Neural crest cell (in vitro differentiated cells): ENCODE measurements at regions not wholly inside any gene's neighbourhood (a gene's known extent, or its start where the extent isn't known, plus 50 kb on each side); places are given as distances from the start of the nearest gene placed in this dataset.

Source experiments
- DNase-seq: peaks from one replicate; pipeline ENCODE4 v3.0.0; 2021; ENCODE audit warnings: low read depth, mixed read lengths, low spot score
- H3K27ac Mint-ChIP-seq: one replicate; pipeline ENCODE4 v1.8.0; 2021; ENCODE audit warnings: mild to moderate bottlenecking, mixed read lengths; ENCODE audit not compliant: unreplicated experiment
- H3K27me3 Mint-ChIP-seq: 2 replicates; pipeline ENCODE4 v1.8.0; 2021; ENCODE audit warnings: low read depth, mild to moderate bottlenecking, mixed read lengths
- H3K36me3 Mint-ChIP-seq: 2 replicates; pipeline ENCODE4 v1.8.0; 2021; ENCODE audit warnings: low read depth, mild to moderate bottlenecking, mixed read lengths
- H3K4me1 Mint-ChIP-seq: 2 replicates; pipeline ENCODE4 v1.8.0; 2021; ENCODE audit warnings: mixed read lengths
- H3K4me3 Mint-ChIP-seq: one replicate; pipeline ENCODE4 v1.8.0; 2021; ENCODE audit warnings: mild to moderate bottlenecking, mixed read lengths
- H3K9me3 Mint-ChIP-seq: 2 replicates; pipeline ENCODE4 v1.8.0; 2021; ENCODE audit warnings: mixed read lengths
- TF ChIP-seq, protein P1 (sequence below): fragments of 200-600 bp; sonication (generic); conservative IDR thresholded peaks from 2 replicates; pipeline ENCODE4 v1.5.0; 2021; ENCODE audit warnings: antibody characterized with exemption, mild to moderate bottlenecking

DNA sequence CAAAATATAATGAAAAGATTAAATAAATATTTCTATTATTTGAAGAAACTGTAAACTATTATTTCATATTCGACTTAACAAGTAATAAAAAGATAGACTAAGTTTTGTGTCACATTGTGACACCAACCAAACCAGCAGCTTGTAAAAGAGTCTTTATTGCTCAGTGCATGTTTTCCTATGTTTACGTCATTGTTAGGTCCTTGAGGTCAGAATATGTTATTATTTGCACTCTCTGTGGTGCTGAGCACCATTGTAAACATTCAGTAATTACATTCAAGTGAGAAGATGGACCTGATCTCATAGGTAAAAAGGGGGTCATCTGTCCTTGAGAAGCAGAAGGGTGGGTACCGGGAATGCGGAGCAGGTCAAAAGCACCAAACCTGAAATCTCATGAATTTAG is 1999.1 kb upstream of the CELF4 start:
- peaks cover 4% of the 10 kb centered on the region for H3K4me1 Mint-ChIP-seq

GRCh38 chr18:39561126-39561525 is 1995.5 kb upstream of the CELF4 start:
- H3K9me3 Mint-ChIP-seq = peaks cover 5% of the 10 kb centered on the region
- peaks cover 4% of the 10 kb centered on the region for H3K4me1 Mint-ChIP-seq
- no peak overlapping the region for H3K4me3 Mint-ChIP-seq
- TF ChIP-seq, protein P1, sequence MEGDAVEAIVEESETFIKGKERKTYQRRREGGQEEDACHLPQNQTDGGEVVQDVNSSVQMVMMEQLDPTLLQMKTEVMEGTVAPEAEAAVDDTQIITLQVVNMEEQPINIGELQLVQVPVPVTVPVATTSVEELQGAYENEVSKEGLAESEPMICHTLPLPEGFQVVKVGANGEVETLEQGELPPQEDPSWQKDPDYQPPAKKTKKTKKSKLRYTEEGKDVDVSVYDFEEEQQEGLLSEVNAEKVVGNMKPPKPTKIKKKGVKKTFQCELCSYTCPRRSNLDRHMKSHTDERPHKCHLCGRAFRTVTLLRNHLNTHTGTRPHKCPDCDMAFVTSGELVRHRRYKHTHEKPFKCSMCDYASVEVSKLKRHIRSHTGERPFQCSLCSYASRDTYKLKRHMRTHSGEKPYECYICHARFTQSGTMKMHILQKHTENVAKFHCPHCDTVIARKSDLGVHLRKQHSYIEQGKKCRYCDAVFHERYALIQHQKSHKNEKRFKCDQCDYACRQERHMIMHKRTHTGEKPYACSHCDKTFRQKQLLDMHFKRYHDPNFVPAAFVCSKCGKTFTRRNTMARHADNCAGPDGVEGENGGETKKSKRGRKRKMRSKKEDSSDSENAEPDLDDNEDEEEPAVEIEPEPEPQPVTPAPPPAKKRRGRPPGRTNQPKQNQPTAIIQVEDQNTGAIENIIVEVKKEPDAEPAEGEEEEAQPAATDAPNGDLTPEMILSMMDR = no peak
- no peak for DNase-seq
- H3K27me3 Mint-ChIP-seq = no peaks in the 10 kb centered on the region
- H3K36me3 Mint-ChIP-seq = peaks cover 11% of the 10 kb centered on the region
- no peak overlapping the region for H3K27ac Mint-ChIP-seq

More for the DNA sequence above, 1999.1 kb upstream of the CELF4 start:
- Mint-ChIP-seq H3K27me3 (no peaks in the 10 kb centered on the region), H3K27ac (no peak overlapping the region), H3K4me3 (no peak overlapping the region), H3K36me3 (peaks cover 11% of the 10 kb centered on the region), H3K9me3 (peaks cover 5% of the 10 kb centered on the region)
- TF ChIP-seq, protein P1 = no peak
- DNase-seq = no peak

DNA sequence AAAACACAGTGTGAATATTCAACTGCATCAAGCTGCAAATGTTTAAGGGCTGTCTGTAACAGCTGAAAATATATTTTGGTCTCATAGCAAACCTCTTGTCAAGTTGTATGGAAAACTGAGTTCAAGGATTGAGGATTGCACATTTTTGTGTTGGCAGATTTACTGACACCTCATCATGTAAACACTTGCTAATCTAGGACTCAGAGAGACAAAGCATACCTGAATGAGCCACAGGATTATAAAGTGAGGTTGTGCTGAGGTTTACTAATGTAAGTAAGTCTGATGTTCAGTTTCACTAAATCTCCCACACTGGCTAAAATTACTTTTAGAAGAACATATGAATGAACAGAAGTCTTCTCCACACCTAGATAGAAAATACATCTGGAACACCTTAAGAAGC is 1993.1 kb upstream of the CELF4 start:
- DNase-seq = no peak
- TF ChIP-seq, protein P1 = no peak
- no peak overlapping the region for H3K27ac Mint-ChIP-seq
- no peaks in the 10 kb centered on the region for H3K4me1 Mint-ChIP-seq
- peaks cover 2% of the 10 kb centered on the region for H3K36me3 Mint-ChIP-seq
- no peak overlapping the region for H3K4me3 Mint-ChIP-seq
- peaks cover 3% of the 10 kb centered on the region for H3K9me3 Mint-ChIP-seq
- no peaks in the 10 kb centered on the region for H3K27me3 Mint-ChIP-seq

DNA sequence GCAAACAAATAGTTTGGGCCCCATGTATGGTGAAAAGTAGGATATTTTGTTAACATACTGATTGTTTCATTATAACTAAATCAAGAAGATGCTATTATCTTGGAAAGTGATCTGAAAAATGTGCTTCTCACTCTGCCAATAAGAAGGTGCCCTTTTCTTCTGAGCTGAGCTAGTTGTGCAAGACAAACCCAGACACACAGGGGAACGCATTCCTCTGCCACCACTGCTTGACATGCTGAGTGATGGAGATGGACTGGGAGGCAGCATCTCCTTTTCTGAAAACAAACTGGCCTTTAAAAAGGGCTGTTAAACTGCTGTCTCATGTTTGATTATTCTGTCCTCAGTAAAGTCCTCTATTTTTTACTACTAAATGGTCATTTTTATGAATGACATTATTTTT is 1989.9 kb upstream of the CELF4 start:
- Mint-ChIP-seq H3K36me3 (no peaks in the 10 kb centered on the region), H3K9me3 (peaks cover 5% of the 10 kb centered on the region), H3K4me3 (no peak overlapping the region), H3K27me3 (no peaks in the 10 kb centered on the region), H3K27ac (no peak overlapping the region), H3K4me1 (no peaks in the 10 kb centered on the region)
- no peak for DNase-seq
- TF ChIP-seq, protein P1 = no peak

DNA sequence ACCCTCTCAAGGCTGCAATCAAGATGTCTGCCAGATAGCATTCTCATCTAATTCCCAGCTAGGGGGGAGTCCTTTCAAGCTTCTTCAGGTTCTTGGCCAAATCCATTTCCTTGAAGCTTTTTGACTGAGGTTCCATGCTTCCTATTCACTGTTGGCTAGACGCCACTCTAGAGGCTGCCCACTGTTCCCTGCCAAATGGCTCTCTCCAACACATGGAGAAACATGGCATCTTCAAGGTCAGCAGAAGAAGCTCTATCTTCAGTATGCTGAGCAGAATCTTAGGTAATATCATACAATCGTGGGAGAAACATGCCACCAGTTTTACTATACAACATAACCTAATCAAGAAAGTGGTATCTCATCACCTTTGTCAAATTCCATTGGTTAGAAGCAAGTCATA is 1985.1 kb upstream of the CELF4 start:
- TF ChIP-seq, protein P1 = no peak
- H3K36me3 Mint-ChIP-seq = no peaks in the 10 kb centered on the region
- no peak overlapping the region for H3K27ac Mint-ChIP-seq
- H3K27me3 Mint-ChIP-seq = no peaks in the 10 kb centered on the region
- DNase-seq = no peak
- no peaks in the 10 kb centered on the region for H3K4me1 Mint-ChIP-seq
- H3K9me3 Mint-ChIP-seq = peaks cover 5% of the 10 kb centered on the region
- no peak overlapping the region for H3K4me3 Mint-ChIP-seq

DNA sequence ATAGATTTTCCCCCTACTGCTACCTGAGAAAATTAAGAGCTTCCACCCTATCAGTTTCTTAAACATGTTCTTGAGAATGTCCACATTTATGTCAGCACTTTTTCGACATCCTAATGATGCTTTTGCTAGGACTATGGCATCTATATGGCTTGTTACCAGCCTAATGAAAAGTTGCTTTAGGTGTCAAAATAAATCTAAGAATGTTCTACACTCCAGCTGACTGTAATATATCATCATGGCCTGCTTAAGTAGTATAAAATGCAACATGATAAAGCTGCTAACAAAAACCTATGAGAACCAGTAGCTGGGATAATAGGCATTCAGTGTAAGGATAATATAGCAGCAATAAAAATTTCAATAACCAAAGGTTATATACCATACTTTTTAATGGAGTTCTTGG is 1983.5 kb upstream of the CELF4 start:
- H3K36me3 Mint-ChIP-seq = no peaks in the 10 kb centered on the region
- no peak for DNase-seq
- no peak overlapping the region for H3K4me3 Mint-ChIP-seq
- H3K27me3 Mint-ChIP-seq = no peaks in the 10 kb centered on the region
- no peak overlapping the region for H3K27ac Mint-ChIP-seq
- H3K9me3 Mint-ChIP-seq = peaks cover 5% of the 10 kb centered on the region
- TF ChIP-seq, protein P1 = no peak
- no peaks in the 10 kb centered on the region for H3K4me1 Mint-ChIP-seq
